ENCODE measurements at regions not wholly inside any gene's neighbourhood (a gene's known extent, or its start where the extent isn't known, plus 50 kb on each side); places are given as distances from the start of the nearest gene placed in this dataset.

DNA sequence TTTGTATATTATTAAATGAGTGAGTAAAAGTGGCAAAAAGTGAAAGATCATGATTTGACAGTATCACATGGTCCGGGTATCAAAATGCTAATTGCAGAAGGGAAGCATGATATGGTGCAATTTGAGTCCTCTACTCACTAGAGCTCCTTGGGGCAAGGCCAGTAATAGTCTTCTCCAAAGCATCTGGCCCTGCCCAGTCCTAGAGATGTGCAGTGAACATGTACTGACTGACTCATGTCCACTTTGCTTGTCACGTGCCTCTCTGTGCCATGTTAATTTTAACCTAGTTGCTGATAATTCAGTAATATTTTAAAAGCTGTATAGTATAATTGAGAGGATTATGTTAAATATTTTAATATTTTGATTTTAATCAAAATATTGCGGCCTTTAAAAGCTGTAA lies 54.6 kb upstream of the TENM3 start:
- POLR2A ChIA-PET = no interaction called here
- H3K4me3 Mint-ChIP-seq (ENCODE audit: unreplicated experiment) = no peak overlapping the region
- peaks cover 6% of the 10 kb centered on the region for H3K4me1 Mint-ChIP-seq (ENCODE audit: low read depth, unreplicated experiment)
- peaks cover 6% of the 10 kb centered on the region for H3K36me3 Mint-ChIP-seq (ENCODE audit: insufficient read depth, unreplicated experiment)
- no peak for DNase-seq
- H3K27ac Mint-ChIP-seq (ENCODE audit: unreplicated experiment) = no peak overlapping the region
- CTCF ChIA-PET = no interaction called here
- H3K27me3 Mint-ChIP-seq (ENCODE audit: insufficient read depth, unreplicated experiment) = no peaks in the 10 kb centered on the region
- Histone ChIP-seq H3K36me3 (ENCODE audit: control insufficient read depth, insufficient read depth, low read length) (no peaks in the 10 kb centered on the region; the same call in 1 of the 2 replicates), H3K4me3 (ENCODE audit: low read depth, low read length) (no peak overlapping the region), H3K9me3 (no peaks in the 10 kb centered on the region), H3K27me3 (replicated peaks; ENCODE audit: control insufficient read depth, insufficient read depth, low read length) (no peaks in the 10 kb centered on the region), H3K4me1 (peaks cover 9% of the 10 kb centered on the region)
- no peaks in the 10 kb centered on the region for H3K9me3 Mint-ChIP-seq (ENCODE audit: unreplicated experiment)
- BruUV-seq (replicated peaks) = no TSS peak
- TF ChIP-seq, protein P1, sequence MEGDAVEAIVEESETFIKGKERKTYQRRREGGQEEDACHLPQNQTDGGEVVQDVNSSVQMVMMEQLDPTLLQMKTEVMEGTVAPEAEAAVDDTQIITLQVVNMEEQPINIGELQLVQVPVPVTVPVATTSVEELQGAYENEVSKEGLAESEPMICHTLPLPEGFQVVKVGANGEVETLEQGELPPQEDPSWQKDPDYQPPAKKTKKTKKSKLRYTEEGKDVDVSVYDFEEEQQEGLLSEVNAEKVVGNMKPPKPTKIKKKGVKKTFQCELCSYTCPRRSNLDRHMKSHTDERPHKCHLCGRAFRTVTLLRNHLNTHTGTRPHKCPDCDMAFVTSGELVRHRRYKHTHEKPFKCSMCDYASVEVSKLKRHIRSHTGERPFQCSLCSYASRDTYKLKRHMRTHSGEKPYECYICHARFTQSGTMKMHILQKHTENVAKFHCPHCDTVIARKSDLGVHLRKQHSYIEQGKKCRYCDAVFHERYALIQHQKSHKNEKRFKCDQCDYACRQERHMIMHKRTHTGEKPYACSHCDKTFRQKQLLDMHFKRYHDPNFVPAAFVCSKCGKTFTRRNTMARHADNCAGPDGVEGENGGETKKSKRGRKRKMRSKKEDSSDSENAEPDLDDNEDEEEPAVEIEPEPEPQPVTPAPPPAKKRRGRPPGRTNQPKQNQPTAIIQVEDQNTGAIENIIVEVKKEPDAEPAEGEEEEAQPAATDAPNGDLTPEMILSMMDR (IDR thresholded peaks at IDR 0.05; ENCODE audit: insufficient read depth in 1 of 2, low read depth in 1 of 2, low read length in 1 of 2, severe bottlenecking in 1 of 2, unreplicated experiment in 1 of 2) = no peak
- intact Hi-C loops (cut with micrococcal nuclease; ENCODE audit: unreplicated experiment) = no loop called here

DNA sequence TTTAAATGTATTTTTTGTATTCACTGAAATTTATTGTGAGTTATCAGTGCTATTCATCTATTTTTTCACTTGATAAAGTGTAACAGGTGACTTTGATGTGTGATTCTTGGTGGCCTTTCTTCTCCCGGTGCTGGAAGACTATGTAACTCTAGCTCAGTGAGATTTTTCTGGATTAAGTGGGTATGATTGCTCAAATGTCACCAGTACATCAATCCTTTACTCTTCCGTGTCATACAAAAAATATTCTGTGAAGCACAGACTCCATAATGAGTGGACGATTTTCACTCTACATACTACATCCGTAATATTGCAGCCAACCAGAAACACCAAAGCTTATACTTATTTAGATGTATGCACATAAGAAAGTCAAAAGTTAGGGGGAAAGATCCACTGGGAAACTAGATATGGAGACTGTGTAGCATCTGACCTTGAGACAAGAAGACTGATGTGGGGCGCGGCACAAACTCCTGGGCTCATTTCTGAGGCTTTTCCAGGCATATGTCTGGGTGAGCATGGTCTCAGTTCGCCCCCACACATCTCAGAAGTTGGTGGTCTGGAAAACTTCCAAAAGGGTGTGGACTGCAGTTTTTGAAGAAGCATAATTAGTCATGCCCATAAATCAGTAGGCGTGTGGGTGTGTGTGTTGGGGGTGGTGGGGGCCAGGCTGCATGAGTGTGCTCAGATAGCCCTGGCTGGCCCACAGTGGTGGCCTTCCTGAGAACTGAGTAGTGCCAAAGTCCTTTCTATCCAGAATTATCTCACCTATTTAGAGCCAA lies 53.9 kb upstream of the TENM3 start:
- no peak for DNase-seq
- H3K27me3 ChIP-seq (replicated peaks; ENCODE audit: control insufficient read depth, insufficient read depth, low read length) = no peaks in the 10 kb centered on the region
- intact Hi-C loops (cut with micrococcal nuclease; ENCODE audit: unreplicated experiment) = no loop called here
- no peaks in the 10 kb centered on the region for H3K27me3 Mint-ChIP-seq (ENCODE audit: insufficient read depth, unreplicated experiment)
- ChIA-PET POLR2A (no interaction called here), CTCF (no interaction called here)
- peaks cover 9% of the 10 kb centered on the region for H3K4me1 ChIP-seq
- H3K4me3 Mint-ChIP-seq (ENCODE audit: unreplicated experiment) = no peak overlapping the region
- H3K4me1 Mint-ChIP-seq (ENCODE audit: low read depth, unreplicated experiment) = peaks cover 6% of the 10 kb centered on the region
- no peaks in the 10 kb centered on the region for H3K9me3 ChIP-seq
- no TSS peak for BruUV-seq (replicated peaks)
- no peaks in the 10 kb centered on the region; the same call in 1 of the 2 replicates for H3K36me3 ChIP-seq (ENCODE audit: control insufficient read depth, insufficient read depth, low read length)
- no peak overlapping the region for H3K4me3 ChIP-seq (ENCODE audit: low read depth, low read length)
- TF ChIP-seq, protein P1 (IDR thresholded peaks at IDR 0.05; ENCODE audit: insufficient read depth in 1 of 2, low read depth in 1 of 2, low read length in 1 of 2, severe bottlenecking in 1 of 2, unreplicated experiment in 1 of 2) = no peak
- H3K36me3 Mint-ChIP-seq (ENCODE audit: insufficient read depth, unreplicated experiment) = peaks cover 6% of the 10 kb centered on the region
- no peaks in the 10 kb centered on the region for H3K9me3 Mint-ChIP-seq (ENCODE audit: unreplicated experiment)
- no peak overlapping the region for H3K27ac Mint-ChIP-seq (ENCODE audit: unreplicated experiment)

DNA sequence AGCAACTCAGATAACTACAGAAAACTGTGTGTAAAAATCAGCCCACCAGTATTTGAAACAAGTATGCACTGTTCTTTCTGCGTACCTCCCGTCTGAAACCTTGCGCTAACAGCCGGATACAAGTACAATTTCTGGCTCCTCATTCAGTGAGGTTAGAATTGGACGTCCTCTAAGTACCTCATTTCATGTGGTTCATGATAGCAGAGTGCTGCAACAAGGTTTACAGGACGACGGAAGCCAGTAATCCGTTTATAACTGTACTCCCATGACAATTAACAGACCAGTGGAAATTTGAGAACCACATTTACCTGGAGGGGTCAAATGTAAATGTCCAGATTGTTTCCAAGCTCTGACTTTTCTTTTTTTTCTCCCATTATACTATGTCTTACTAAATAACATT lies 52.9 kb upstream of the TENM3 start:
- ChIA-PET POLR2A (no interaction called here), CTCF (no interaction called here)
- Mint-ChIP-seq H3K27me3 (ENCODE audit: insufficient read depth, unreplicated experiment) (no peaks in the 10 kb centered on the region), H3K4me3 (ENCODE audit: unreplicated experiment) (no peak overlapping the region), H3K36me3 (ENCODE audit: insufficient read depth, unreplicated experiment) (peaks cover 10% of the 10 kb centered on the region), H3K9me3 (ENCODE audit: unreplicated experiment) (no peaks in the 10 kb centered on the region), H3K27ac (ENCODE audit: unreplicated experiment) (no peak overlapping the region), H3K4me1 (ENCODE audit: low read depth, unreplicated experiment) (peaks cover 6% of the 10 kb centered on the region)
- H3K27me3 ChIP-seq (replicated peaks; ENCODE audit: control insufficient read depth, insufficient read depth, low read length) = no peaks in the 10 kb centered on the region
- TF ChIP-seq, protein P1 (IDR thresholded peaks at IDR 0.05; ENCODE audit: insufficient read depth in 1 of 2, low read depth in 1 of 2, low read length in 1 of 2, severe bottlenecking in 1 of 2, unreplicated experiment in 1 of 2) = no peak
- no peak for DNase-seq
- intact Hi-C loops (cut with micrococcal nuclease; ENCODE audit: unreplicated experiment) = no loop called here
- no peak overlapping the region for H3K4me3 ChIP-seq (ENCODE audit: low read depth, low read length)
- BruUV-seq (replicated peaks) = no TSS peak
- no peaks in the 10 kb centered on the region; the same call in 1 of the 2 replicates for H3K36me3 ChIP-seq (ENCODE audit: control insufficient read depth, insufficient read depth, low read length)
- H3K4me1 ChIP-seq = peaks cover 9% of the 10 kb centered on the region
- H3K9me3 ChIP-seq = no peaks in the 10 kb centered on the region

Data from Caco-2 (cell line).